PC-9 (cell line): ENCODE measurements at regions not wholly inside any gene's neighbourhood (a gene's known extent, or its start where the extent isn't known, plus 50 kb on each side); places are given as distances from the start of the nearest gene placed in this dataset.

Experiments
- CTCF ChIP-seq: fragments of 200-600 bp; sonication (generic); conservative IDR thresholded peaks from 2 replicates; pipeline ENCODE4 v1.6.1; 2017; ENCODE audit warnings: mixed run types, antibody characterized with exemption, mild to moderate bottlenecking, moderate library complexity
- EZH2 ChIP-seq: fragments of 200-600 bp; sonication (generic); IDR thresholded peaks from 2 replicates; pipeline ENCODE4 v1.8.0; 2017; ENCODE audit warnings: antibody characterized with exemption, low read depth

GRCh38 chr2:21466341-21466927 lies 342.7 kb downstream of the TDRD15 start:
- no peak for TF ChIP-seq CTCF
- TF ChIP-seq EZH2: no peak
